ENCODE measurements at regions not wholly inside any gene's neighbourhood (a gene's known extent, or its start where the extent isn't known, plus 50 kb on each side); places are given as distances from the start of the nearest gene placed in this dataset.

GRCh38 chrX:104400387-104400786 lies 145.7 kb upstream of the ESX1 start:
- no peak for TF ChIP-seq CTCF (IDR thresholded peaks at IDR 0.05; ENCODE audit: low read depth, low read length)
- TF ChIP-seq EZH2phosphoT487 (IDR thresholded peaks at IDR 0.05; ENCODE audit: low read depth): no peak

Measured in OCI-LY3 (cell line).